Kasumi-1 (cell line): ENCODE measurements at regions not wholly inside any gene's neighbourhood (a gene's known extent, or its start where the extent isn't known, plus 50 kb on each side); places are given as distances from the start of the nearest gene placed in this dataset.
"Not testable (repeated sequence)": the region's sequence is repeated elsewhere in the genome, so short reads cannot be mapped to it uniquely, and the experiment has no call there.

ENCODE experiments used
- DNase-seq, 2 experiments: peaks; one replicate each; lab custom pipeline; 2025; lab: John Stamatoyannopoulos, UW

DNA sequence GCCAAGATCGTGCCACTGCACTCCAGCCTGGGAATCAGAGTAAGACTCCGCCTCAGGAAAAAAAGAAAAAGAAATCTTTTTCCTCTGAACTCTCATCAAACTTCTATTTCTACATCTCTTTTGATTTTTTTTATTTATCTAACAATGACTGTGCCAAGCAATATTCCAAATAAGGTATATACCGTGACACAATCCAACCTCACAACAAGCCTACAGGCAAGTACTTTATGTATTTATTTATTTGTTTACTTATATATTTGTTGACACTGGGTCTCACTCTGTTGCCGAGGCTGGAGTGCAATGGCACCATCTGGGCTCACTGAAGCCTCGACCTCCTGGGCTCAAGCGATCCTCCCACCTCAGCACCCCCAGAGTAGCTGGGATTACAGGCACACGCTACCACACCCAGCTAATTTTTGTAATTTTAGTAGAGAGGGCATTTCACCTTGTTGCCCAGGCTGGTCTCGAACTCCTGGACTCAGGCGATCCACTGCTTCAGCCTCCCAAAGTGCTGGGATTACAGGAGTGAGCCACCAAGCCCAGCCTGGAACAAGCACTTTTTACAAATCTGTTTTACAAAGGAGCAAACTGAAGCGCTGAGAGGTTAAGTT lies 94.9 kb upstream of the CHD2 start:
- DNase-seq, result no peak

DNA sequence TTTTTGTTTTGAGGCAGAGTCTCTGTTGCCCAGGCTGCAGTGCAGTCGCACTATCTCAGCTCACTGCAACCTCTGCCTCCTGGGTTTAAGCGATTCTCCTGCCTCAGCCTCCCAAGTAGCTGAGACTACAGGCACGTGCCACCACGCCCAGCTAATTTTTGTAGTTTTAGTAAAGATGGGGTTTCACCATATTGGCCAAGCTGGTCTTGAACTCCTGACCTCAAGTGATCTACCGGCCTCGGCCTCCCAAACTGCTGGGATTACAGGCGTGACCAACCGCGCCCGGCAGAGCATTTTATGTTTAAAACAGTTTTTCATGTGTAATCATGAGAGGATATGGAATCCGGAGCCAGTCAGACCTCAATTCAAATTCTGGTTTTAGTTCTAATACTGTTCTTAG lies 94.0 kb upstream of the CHD2 start:
- DNase-seq, result not testable (repeated sequence)

DNA sequence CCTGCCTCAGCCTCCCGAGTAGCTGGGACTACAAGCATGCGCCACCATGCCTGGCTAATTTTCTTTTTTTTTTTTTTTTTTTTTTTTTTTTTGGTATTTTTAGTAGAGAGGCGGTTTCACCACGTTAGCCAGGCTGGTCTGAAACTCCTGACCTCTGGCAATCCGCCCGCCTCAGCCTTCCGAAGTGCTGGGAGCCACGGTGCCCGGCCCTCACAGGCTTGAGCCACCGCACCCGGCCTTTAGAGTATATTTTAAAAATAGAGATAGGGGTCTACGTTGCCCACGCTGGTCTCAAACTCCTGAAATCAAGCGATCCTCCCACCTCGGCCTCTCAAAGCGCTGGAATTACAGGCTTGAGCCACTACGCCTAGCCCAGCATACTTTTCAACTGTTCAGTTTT lies 93.4 kb upstream of the CHD2 start:
- no peak for DNase-seq

DNA sequence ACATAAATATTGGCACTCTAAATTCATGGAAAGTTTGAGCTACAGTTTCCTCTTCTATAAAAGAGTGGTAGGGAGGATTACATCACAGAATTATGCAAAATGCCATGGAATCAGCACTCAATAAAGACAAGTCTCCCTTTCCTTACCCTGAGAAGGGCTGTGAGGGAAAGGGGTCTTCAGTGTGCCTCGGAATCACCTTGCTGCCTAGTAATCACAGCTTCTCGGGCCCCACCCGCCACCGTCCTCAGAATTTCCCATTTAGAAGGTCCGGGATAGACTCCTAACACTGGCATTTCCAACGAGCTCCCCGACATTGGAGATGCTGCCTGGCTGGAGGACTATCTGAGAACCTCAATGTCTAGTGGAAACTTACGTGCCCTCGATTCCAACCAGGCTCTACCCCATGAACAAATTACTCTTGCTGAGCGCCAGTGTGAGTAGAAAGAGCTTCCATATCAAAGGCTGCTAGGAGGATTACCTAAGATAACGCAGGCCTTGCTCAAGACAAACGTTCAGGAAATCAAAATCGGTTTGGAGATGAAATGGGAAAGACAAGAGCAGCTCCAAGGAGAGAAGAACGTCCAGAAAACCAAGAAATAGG lies 92.1 kb upstream of the CHD2 start:
- DNase-seq, result peak; percentile 47 to 52

DNA sequence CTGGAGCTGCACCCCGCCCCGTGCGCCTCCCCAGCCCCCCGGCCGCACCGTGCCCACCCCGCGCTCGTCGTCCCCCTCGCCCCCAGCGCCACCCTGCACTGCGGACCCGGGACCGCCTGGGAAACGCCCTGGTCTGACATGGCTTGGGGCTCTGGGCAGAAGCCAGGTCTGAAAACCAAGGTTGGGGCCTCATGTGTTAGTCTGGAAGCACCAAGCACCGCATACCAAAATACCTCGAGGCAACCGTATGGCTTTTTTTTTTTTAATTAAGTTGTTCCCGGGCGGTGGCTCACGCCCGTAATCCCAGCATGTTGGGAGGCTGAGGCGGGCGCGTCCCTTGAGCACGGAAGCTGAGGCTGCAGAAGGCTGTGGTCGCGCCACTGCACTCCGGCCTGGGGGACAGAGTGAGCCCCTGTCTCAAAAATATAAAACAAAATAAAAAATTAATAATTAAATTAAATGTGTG lies 91.5 kb upstream of the CHD2 start:
- DNase-seq, result peak in 1 of 2 experiments; percentile 54

DNA sequence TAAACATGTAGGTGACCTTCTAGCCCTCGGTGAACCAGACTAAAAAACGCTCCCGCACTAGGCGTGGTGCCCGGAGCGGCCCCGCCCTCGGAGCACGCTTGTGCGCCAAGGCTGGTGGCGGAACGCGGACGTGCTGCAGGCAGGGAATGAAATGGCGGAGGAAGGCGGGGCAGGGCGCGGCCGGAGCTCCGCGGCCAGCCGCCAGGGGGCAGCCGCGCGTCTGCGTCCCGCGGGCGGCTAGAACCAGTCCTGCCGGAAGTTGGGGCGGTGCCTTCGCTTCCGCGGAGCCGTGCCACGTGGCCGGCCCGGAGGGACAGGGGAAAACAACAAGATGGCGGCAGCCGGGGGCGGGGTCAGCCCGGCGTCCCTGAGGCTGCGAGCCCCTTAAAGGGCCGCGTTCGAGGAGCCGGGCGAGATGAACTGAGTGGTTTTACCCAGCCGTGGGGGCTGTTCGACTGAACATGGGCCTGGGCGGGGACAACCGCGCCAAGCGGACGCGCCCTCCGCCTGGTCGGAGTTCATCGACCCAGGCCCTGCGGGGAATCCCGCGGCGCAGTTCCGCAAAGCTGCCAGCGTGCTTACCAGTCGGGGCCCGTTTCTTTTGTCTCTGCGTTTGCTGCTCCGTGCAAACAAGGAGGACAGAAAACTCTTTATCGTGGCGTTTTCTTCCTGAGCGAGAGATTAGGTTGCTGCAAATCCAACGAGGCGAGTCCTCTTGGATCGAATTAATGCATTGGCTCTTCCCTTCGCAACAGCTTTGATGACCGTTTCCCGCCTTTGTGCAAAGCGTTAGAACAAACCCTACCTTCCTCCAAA lies 90.9 kb upstream of the CHD2 start:
- DNase-seq, result peak; percentile 92 to 96

DNA sequence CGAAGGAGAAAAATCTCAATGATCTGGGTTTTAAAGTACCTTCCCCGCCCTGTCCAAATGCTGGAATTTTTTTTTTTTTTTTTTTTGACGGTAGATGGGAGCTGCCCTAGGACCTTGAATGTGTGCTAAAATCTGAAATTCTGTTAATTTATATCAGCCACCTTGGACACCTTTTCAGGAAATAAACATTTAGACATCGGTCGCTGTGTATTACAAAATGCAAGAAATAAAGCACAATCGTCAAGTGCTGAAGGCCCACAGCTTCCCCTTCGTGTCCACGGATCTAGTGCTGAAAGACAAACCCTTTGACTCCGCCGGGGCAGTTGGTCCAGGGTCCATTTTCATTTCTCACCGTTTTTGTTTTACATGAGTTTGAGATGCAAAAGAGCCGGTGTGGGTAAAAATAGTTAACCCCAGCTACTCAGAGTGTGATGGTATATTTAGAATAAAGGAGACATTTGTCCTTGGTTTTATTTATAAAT lies 90.2 kb upstream of the CHD2 start:
- peak; percentile 52 to 79 for DNase-seq

DNA sequence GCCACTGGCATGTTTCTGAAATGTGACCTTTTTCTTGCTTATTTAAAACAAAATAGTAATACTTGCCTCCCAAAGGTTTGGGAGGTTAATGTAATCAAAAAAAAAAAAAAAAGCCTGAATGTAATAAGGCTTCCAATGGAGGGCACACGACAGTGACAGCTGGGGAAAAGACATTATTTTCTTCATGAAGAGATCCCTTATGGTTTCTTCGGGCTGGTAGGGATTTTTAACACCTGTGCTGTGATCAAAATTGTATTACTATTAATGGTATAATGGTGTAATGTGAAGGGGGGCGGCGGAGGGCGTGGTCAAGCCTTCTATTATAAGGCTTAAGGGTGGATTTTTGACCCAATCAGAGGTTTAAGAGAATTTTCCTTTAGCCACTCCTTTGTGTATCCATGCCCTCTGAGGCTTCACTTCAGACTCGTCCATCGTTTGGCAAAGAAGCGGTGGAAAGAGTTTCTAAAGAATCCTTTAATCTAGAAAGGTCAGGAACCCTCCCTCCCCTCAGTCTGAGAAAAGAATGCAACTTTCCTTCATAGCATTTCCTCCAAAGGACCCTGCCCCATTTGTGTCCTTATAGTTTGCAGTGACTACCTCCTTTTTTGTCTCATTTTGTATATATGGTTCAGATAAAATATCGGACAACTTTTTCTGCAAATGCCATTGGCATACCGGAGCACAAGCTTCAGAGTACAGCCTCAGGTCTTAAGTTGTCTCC lies 89.5 kb upstream of the CHD2 start:
- peak; percentile 80 to 90 for DNase-seq

DNA sequence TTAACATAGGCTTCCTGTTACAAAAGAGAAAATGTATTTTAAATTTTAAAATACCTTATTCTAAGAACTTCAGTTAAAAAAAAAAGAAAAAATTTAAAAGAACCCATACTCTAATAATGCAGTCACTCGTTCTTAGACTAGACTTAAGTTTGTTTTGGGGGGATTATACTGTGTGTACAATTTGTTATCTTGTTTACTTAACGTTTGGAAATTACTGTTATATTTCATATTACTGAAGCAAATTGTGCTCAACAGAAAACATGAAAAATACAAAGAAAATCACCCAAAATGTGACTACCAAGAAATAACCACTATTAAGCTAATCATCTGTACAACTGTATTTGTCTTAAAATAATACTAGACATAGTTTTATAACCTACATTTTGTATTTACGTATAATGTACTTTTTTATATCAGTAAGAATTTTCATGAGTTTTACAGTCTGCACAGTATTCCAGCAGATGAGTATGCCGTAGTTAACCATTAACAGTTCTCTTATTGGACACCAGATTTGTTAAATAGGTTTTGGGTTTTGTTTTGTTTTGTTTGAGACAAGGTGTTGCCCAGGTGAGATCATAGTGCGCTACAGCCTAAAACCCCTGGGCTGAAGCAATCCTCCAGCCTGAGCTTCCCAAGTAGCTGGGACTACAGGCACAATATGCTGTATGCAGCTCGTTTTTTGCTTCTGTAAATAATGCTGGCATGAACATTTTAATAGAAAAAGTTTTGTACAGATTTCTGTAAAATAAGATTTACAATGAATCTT lies 88.8 kb upstream of the CHD2 start:
- DNase-seq, result peak in 1 of 2 experiments; percentile 18

DNA sequence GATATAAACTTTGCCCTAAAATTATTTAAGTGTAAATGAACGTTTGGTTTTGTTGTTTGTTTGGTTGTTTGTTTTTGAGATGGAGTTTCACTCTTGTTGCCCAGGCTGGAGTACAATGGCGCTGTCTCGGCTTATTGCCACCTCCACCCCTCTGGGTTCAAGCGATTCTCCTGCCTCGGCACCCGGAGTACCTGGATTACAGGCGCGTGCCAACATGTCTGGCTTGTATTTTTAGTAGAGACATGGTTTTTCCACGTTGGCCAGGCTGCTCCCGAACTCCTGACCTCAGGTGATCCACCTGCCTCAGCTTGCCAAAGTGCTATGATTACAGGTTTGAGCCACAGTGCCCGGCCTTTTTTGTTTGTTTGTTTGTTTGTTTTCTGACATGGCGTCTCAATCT lies 87.9 kb upstream of the CHD2 start:
- DNase-seq, result no peak

DNA sequence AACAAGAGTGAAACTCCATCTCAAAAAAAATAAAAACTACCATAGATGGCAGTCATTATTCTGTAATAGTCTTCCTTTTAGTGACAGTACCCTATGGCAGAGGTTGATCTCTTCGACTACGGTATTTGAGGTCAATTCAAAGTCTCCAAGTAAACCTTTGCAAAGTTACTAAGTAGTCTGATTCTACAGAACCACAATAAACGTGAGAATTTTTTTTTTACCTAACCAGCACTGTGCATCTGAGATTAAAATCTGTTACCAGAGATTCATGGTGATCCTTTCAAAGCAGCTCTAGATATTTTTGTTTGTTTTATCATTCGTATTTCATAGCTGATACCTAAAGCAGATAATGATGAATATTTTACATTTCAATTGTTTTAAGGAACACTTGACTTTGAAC lies 86.6 kb upstream of the CHD2 start:
- DNase-seq, result no peak

DNA sequence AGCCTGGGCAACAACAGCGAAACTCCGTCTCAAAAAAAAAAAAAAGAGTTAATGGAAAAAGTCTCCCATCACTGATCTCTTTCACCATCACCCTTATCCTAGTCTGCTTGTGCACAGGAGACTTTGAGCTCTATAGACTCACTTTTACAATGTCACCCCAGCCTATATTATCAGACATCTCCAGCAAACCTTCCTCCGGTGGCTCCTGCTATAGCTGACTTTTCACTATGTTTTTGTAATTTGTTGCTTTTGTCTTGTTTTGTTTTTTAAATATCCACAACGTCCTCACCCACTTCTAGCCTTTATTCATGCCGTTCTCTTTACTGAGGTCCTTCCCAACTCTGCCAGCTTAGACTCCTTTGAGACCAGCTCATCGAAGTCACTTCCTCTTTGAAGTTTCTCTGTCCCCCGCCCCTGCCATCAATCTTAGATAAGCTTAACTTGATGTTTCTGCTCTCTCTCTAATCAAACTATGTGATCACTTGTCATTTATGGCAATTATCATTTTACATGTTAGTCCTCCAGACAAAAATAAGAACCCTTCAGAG lies 82.7 kb upstream of the CHD2 start:
- DNase-seq, result peak; percentile 60

DNA sequence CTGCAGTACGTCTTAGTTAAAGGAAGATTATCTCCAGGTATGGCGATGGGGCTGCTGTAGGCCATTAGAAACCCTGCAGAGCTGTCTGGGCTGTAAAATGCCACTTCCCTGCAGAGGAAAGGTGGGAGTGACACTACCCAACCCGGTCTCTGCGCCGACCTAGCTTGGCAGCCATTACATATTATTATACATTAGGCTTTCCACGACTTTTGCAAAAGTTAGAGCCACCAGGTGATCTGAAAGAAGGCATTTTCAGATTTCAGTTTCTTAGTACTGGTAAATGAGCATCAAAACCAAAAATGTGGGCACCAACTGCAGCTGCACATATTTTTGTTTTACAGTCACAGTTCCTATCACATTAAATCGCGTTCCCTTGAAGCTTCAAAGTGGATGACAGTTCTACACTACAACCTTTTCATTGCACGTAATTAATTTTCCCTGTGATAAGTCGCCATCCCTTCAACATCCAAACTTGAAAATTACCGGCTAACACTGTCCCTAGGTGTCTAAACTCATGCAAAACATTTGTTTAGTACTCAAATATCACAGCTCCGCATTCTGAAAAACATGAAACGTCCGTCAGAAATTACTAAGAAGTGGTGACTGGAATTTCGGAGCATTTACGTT lies 81.4 kb upstream of the CHD2 start:
- DNase-seq, result no peak

DNA sequence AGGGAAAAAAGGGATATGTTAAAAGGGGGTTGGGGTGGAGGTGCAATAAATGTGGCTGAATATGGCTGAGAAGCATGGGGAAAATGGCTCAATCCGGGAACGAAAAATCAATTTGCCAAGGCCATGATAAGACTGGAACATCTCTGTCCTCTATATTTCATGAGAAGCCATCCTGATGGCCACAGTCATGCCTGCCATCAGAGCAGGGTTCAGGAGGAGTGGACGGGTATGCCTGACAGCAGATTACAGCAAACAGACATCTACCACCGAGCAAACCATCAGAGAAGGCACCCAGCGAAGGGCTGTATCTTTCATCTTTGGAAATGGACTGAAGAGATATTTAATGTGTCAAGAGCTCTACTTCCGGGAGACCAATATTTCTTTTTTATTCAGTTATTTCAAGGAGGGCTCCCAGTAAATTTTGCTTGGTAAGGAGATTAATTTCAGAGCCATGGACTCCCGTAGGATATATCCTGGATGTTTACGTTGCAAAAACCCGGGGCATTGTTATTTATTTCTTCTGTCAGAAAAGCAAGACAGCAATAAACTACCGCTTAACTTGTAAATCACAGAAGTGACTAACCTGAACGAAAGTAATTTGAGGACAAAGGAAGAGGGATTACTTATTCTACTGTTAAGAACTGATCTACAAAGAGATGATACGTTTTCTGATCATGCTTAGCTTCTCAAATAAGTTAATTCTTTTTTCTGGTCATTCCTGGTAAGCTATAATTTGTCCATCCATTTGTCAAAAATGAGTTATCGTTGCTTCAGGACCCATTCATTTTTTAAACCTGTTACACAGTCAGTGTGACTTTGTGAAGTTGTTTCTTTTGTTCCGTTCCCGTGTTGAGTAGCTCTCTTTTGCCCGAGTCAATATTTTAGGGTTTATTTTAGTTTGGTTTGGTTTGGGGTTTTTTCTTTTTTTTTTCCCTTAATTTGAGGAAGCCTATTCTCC lies 80.6 kb upstream of the CHD2 start:
- no peak for DNase-seq

DNA sequence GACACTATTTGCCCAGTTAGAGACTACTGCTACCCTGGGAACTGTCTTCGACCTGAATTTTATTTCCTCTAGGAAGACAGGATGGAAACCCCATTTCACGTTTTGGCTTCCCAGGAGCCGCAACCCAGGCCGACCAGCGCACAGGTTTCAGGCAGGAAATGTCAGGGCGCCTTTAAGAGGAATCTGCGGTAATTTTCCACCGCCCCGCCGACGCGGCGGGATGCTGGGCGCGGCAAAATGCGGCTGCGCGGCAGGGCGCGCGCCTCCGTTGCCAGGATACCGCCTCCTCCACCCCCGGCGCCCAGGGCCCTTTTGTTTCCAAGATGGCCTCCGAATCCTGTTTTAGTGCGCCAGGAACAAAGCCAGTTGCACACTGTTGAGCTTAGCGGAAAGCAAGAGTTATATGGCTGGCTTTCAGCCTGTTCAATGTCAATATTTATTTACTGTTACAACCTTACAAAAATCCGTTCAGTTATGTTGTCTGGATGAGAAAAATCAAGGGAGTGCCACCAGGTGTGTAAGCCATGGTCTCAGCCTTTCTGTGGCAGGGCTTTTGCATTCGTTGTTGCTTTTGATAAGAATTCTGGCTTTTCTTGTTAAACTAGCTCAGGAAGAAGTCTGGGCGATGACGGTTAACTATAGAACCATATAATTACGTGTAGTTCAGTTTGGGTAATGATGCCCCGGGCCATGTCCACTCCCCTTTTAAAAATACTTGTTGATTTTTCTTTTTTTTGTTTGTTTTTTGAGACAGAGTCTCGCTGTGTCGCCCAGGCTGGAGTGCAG lies 79.7 kb upstream of the CHD2 start:
- peak; percentile 81 to 82 for DNase-seq

DNA sequence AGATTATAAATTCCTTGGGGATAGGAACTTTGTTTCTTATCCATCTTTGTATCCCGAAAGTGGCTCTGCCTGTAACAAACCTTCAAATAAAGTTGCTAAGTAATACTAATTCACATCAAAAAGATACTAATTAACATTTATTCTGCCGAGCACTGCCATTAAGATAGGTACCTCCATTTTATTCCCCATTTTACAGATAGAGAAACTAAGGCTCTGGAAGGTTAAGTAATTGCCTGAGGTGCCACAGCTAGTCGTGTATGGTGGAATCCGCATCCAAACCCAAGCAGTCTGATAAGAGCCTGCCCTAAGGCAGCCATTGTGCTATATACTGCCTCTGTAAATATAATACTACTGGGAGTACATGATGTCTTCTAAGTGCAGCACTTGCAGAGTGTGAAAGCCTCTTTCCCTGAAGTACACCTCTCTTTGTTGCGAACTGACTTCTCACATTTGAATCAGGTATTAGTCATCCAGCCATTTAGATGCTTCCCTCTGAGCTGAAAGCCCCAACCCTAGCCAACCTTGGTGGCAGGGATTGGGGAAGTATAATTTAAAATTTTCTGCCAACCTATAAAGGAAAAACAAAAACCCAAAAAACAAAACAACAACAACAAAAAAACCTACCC lies 78.5 kb upstream of the CHD2 start:
- DNase-seq, result no peak

DNA sequence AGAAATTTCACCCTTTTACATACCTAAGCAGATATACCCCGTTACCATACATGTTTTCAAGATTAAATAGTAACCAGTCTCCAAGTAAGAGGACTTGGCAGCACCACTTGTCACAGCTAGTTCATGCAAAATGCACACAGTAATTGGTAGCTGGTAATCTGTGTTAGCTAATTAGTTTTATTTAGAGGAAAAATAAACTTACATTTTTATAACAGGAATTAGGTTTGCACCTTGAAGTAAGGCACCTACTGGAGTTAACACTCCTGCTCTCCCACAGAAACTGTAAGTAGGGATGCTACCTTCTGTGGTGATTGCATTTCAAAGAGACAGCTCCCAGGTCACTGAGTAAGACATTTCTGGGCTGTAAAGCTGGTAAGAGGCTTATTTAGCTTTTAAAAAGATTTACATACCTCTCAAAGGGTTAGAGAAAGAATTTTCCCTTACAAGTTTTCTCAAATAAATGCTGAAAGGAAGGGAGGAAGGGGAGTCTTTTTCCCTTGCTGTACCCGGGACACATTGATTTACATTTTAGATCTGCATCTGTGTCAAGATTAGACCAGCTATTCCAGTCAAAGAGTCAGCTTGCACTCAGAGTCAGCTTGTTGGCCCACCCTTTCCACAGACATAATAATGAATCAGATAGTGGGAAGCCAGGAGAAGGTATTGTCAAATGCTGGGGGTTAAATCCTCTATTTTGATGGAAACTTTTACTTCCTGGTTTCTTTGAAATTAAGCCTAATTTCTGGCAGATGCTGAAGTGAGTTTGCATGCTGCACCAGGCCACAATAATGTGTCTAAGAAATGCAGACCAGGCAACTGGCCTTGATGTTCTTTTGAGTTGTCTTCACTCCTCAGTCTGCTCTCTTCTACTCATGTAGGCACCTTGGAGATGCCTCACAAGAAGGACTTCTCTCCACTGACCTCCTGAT lies 77.6 kb upstream of the CHD2 start:
- DNase-seq, result no peak
